HFFc6 (cell line): ENCODE measurements at regions not wholly inside any gene's neighbourhood (a gene's known extent, or its start where the extent isn't known, plus 50 kb on each side); places are given as distances from the start of the nearest gene placed in this dataset.

Experiments used
- DNase-seq: peaks from one replicate; pipeline ENCODE4 v3.0.0-alpha.2; 2018
- H3K27ac Mint-ChIP-seq: 2 replicates; pipeline ENCODE4 v1.8.0; 2020; ENCODE audit warnings: mild to moderate bottlenecking, mixed read lengths
- H3K27me3 Mint-ChIP-seq: 2 replicates; pipeline ENCODE4 v1.8.0; 2021; ENCODE audit warnings: mild to moderate bottlenecking, moderate library complexity, mixed read lengths; ENCODE audit not compliant: insufficient read depth
- H3K36me3 Mint-ChIP-seq: 2 replicates; pipeline ENCODE4 v1.8.0; 2021; ENCODE audit warnings: low read depth, mixed read lengths
- H3K4me1 Mint-ChIP-seq: 2 replicates; pipeline ENCODE4 v1.8.0; 2020; ENCODE audit warnings: low read depth, mixed read lengths
- H3K4me3 Mint-ChIP-seq: 2 replicates; pipeline ENCODE4 v1.8.0; 2020; ENCODE audit warnings: mild to moderate bottlenecking, moderate library complexity, mixed read lengths
- H3K9me3 Mint-ChIP-seq: 2 replicates; pipeline ENCODE4 v1.8.0; 2020; ENCODE audit warnings: mild to moderate bottlenecking, mixed read lengths
- CTCF ChIP-seq: fragments of 200-600 bp; sonication (generic); IDR thresholded peaks from 2 replicates; pipeline ENCODE4 v1.5.0; 2021; ENCODE audit warnings: antibody characterized with exemption, mild to moderate bottlenecking

DNA sequence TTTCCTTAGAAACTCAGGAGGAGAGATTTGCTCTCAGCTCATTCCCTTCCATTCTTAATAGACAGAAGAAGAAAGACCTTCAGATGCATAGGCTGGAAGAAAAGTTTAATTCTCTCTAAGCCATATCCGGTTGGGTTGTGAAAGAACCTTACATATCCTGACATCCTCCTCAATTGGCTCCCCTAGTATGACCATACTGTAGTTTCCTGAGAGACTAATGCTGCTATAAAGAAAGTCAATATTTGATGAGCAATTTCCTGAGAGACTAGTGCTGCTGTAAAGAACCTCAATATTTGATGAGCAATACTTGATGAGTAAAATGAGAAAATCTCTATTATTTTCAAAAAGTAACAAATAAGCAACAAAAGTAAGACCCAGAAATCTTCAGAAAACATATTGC is 888.5 kb upstream of the SORCS1 start:
- Mint-ChIP-seq H3K36me3 (no peaks in the 10 kb centered on the region; the same call in 1 of the 2 replicates), H3K9me3 (peaks cover 34% of the 10 kb centered on the region), H3K27me3 (no peaks in the 10 kb centered on the region), H3K27ac (no peak overlapping the region), H3K4me3 (no peak overlapping the region), H3K4me1 (no peaks in the 10 kb centered on the region)
- no peak for TF ChIP-seq CTCF
- no peak for DNase-seq

GRCh38 chr10:108051218-108051617 is 886.7 kb upstream of the SORCS1 start:
- H3K9me3 Mint-ChIP-seq: peaks cover 37% of the 10 kb centered on the region
- H3K36me3 Mint-ChIP-seq: peaks cover 4% of the 10 kb centered on the region; the same call in 1 of the 2 replicates
- H3K27ac Mint-ChIP-seq: no peak overlapping the region
- no peaks in the 10 kb centered on the region for H3K27me3 Mint-ChIP-seq
- no peaks in the 10 kb centered on the region for H3K4me1 Mint-ChIP-seq
- TF ChIP-seq CTCF: no peak
- H3K4me3 Mint-ChIP-seq: no peak overlapping the region
- DNase-seq: no peak

GRCh38 chr10:108050626-108051025 is 886.1 kb upstream of the SORCS1 start:
- Mint-ChIP-seq H3K36me3 (peaks cover 4% of the 10 kb centered on the region; the same call in 1 of the 2 replicates), H3K4me3 (no peak overlapping the region), H3K27ac (no peak overlapping the region), H3K4me1 (no peaks in the 10 kb centered on the region), H3K27me3 (no peaks in the 10 kb centered on the region), H3K9me3 (peaks cover 31% of the 10 kb centered on the region)
- TF ChIP-seq CTCF: no peak
- no peak for DNase-seq

GRCh38 chr10:108049668-108050067 is 885.2 kb upstream of the SORCS1 start:
- Mint-ChIP-seq H3K4me3 (no peak overlapping the region), H3K9me3 (peaks cover 28% of the 10 kb centered on the region), H3K4me1 (no peaks in the 10 kb centered on the region), H3K36me3 (peaks cover 4% of the 10 kb centered on the region; the same call in 1 of the 2 replicates), H3K27me3 (no peaks in the 10 kb centered on the region), H3K27ac (no peak overlapping the region)
- no peak for TF ChIP-seq CTCF
- no peak for DNase-seq

- no peaks in the 10 kb centered on the region for H3K27me3 Mint-ChIP-seq
- H3K9me3 Mint-ChIP-seq: peaks cover 29% of the 10 kb centered on the region
- peaks cover 4% of the 10 kb centered on the region; the same call in 1 of the 2 replicates for H3K36me3 Mint-ChIP-seq
- no peaks in the 10 kb centered on the region for H3K4me1 Mint-ChIP-seq
- DNase-seq: no peak
- no peak overlapping the region for H3K27ac Mint-ChIP-seq
- no peak overlapping the region for H3K4me3 Mint-ChIP-seq
- no peak for TF ChIP-seq CTCF
These were observed 884.4 kb upstream of the SORCS1 start for GRCh38 chr10:108048898-108049297.
